A549 (cell line): ENCODE measurements at regions not wholly inside any gene's neighbourhood (a gene's known extent, or its start where the extent isn't known, plus 50 kb on each side); places are given as distances from the start of the nearest gene placed in this dataset.

ENCODE experiments used
- ATAC-seq, 2 experiments: fragments of 200-7000 bp in 1 of 2; fragments of >200 bp in 1 of 2; cut with Nextera tagmentation in 1 of 2; cut with Tn5 transposase in 1 of 2; 3 replicates each; pipeline versions ENCODE4 v1.8.0 to v1.9.1; 2018 to 2020; ENCODE audit warnings: mild to moderate bottlenecking in 1 of 2, moderate library complexity in 1 of 2
- CTCF ChIA-PET: fragments of 300-600 bp; sonication (Branson Sonifier 250); formaldehyde crosslinking; extraction: SDS; loops from one replicate; lab custom pipeline; 2021; ENCODE audit warnings: antibody characterized with exemption, inconsistent platforms; lab: Yijun Ruan, JAX
- POLR2A ChIA-PET: fragments of 350-600 bp; formaldehyde crosslinking; extraction: SDS; loops from one replicate; lab custom pipeline; 2021; ENCODE audit warnings: antibody characterized with exemption, inconsistent platforms; lab: Yijun Ruan, JAX
- DNase-seq, 2 experiments: peaks; one replicate each; pipeline versions ENCODE4 v3.0.0 to v3.0.0-alpha.2; 2011 to 2016; ENCODE audit warnings: low read depth in 1 of 2, low spot score in 1 of 2
- FAIRE-seq: peaks from 2 replicates; lab custom pipeline; 2011; peaks lifted over from hg19 to GRCh38; lab: Jason Lieb, UNC
- H3K27ac ChIP-seq, 2 experiments: fragments of >200 bp; sonication (Bioruptor Twin); formaldehyde crosslinking; 3 replicates each; pipeline ENCODE4 v1.5.1; 2016 to 2017
- H3K4me1 ChIP-seq: fragments of >200 bp; sonication (Bioruptor Twin); formaldehyde crosslinking; 3 replicates; pipeline ENCODE4 v1.6.1; 2016
- H3K4me2 ChIP-seq: fragments of >200 bp; sonication (Bioruptor Twin); formaldehyde crosslinking; 3 replicates; pipeline ENCODE4 v1.6.1; 2016
- H3K4me3 ChIP-seq: fragments of >200 bp; sonication (Bioruptor Twin); formaldehyde crosslinking; 3 replicates; pipeline ENCODE4 v1.5.1; 2016
- H3K9me3 ChIP-seq: fragments of >200 bp; sonication (Bioruptor Twin); formaldehyde crosslinking; 3 replicates; pipeline ENCODE4 v1.6.1; 2016
- BHLHE40 ChIP-seq: IDR thresholded peaks from 2 replicates; pipeline ENCODE4 v1.6.1; 2012; ENCODE audit warnings: low read depth, low read length, inconsistent platforms
- CEBPB ChIP-seq, 2 experiments: fragments of >200 bp in 1 of 2; sonication (Bioruptor Twin) in 1 of 2; formaldehyde crosslinking in 1 of 2; IDR thresholded peaks; 2 replicates each; pipeline ENCODE4 v1.6.1; 2012 to 2016
- CHD4 ChIP-seq: fragments of 200-600 bp; sonication (generic); IDR thresholded peaks from 2 replicates; pipeline ENCODE4 v1.6.1; 2016; ENCODE audit warnings: antibody characterized with exemption, mild to moderate bottlenecking, borderline replicate concordance
- FOSB ChIP-seq: fragments of 250-450 bp; sonication (Bioruptor Pico); IDR thresholded peaks from 2 replicates; pipeline ENCODE4 v1.5.0; 2020; ENCODE audit warnings: mild to moderate bottlenecking, moderate library complexity
- GATA3 ChIP-seq: IDR thresholded peaks from 2 replicates; pipeline ENCODE4 v1.6.1; 2012; ENCODE audit warnings: borderline replicate concordance
- HEYL ChIP-seq: fragments of 250-450 bp; sonication (Bioruptor Pico); IDR thresholded peaks from 2 replicates; pipeline ENCODE4 v1.8.0; 2021; ENCODE audit warnings: mild to moderate bottlenecking, moderate library complexity
- HOXA7 ChIP-seq: fragments of 250-450 bp; sonication (Bioruptor Pico); IDR thresholded peaks from 2 replicates; pipeline ENCODE4 v1.5.0; 2020; ENCODE audit warnings: mild to moderate bottlenecking, moderate library complexity
- JUNB ChIP-seq: fragments of >200 bp; sonication (Bioruptor Twin); formaldehyde crosslinking; IDR thresholded peaks from 2 replicates; pipeline ENCODE4 v1.6.1; 2016
- MAFK ChIP-seq: fragments of 450-650 bp; IDR thresholded peaks from 2 replicates; pipeline ENCODE4 v1.6.1; 2014; ENCODE audit not compliant: partially characterized antibody
- MYC ChIP-seq: IDR thresholded peaks from 2 replicates; pipeline ENCODE4 v1.6.1; 2012; ENCODE audit warnings: mild to moderate bottlenecking, inconsistent platforms, low read length, improper control_type of control experiment, borderline replicate concordance
- NFE2L2 ChIP-seq: fragments of 150-350 bp; conservative IDR thresholded peaks from 2 replicates; pipeline ENCODE4 v1.6.1; 2014; ENCODE audit warnings: low read length
- NPAS2 ChIP-seq: fragments of 250-450 bp; sonication (Bioruptor Pico); IDR thresholded peaks from 2 replicates; pipeline ENCODE4 v1.8.0; 2022; ENCODE audit warnings: mild to moderate bottlenecking, moderate library complexity, borderline replicate concordance
- POLR2AphosphoS2 ChIP-seq: conservative IDR thresholded peaks from 2 replicates; pipeline ENCODE4 v1.6.1; 2012; ENCODE audit warnings: low read length, improper control_type of control experiment, inconsistent platforms
- RARB ChIP-seq: fragments of 250-450 bp; sonication (Bioruptor Pico); IDR thresholded peaks from 2 replicates; pipeline ENCODE4 v1.8.0; 2021; ENCODE audit warnings: mild to moderate bottlenecking, moderate library complexity
- RFX5 ChIP-seq: fragments of 450-650 bp; IDR thresholded peaks from 2 replicates; pipeline ENCODE4 v1.7.1; 2014; ENCODE audit warnings: antibody characterized with exemption, mild to moderate bottlenecking, moderate library complexity
- SMC3 ChIP-seq: fragments of >200 bp; sonication (Bioruptor Twin); formaldehyde crosslinking; IDR thresholded peaks from 3 replicates; pipeline ENCODE4 v1.6.1; 2018; ENCODE audit warnings: inconsistent platforms
- SREBF2 ChIP-seq: fragments of 450-650 bp; IDR thresholded peaks from 2 replicates; pipeline ENCODE4 v1.6.1; 2014; ENCODE audit warnings: mild to moderate bottlenecking, moderate library complexity
- TFCP2L1 ChIP-seq: fragments of 250-450 bp; sonication (Bioruptor Pico); IDR thresholded peaks from 2 replicates; pipeline ENCODE4 v1.5.0; 2021; ENCODE audit warnings: mild to moderate bottlenecking
- ZNF302 ChIP-seq: fragments of 250-450 bp; sonication (Bioruptor Pico); IDR thresholded peaks from 2 replicates; pipeline ENCODE4 v1.9.0; 2021; ENCODE audit warnings: inconsistent platforms, mild to moderate bottlenecking, moderate library complexity
- ZSCAN20 ChIP-seq: fragments of 250-450 bp; sonication (Bioruptor Pico); IDR thresholded peaks from 2 replicates; pipeline ENCODE4 v1.8.0; 2022; ENCODE audit warnings: mild to moderate bottlenecking, moderate library complexity
- WGBS: methylation state at CpG from one replicate; pipeline ENCODE4 v1.1.6; 2017; ENCODE audit errors: missing lambda C conversion rate; 5-methylcytosine and 5-hydroxymethylcytosine counted together
- TF ChIP-seq, protein P1 (sequence below): fragments of 450-650 bp; IDR thresholded peaks from 2 replicates; pipeline ENCODE4 v1.6.1; 2014; ENCODE audit warnings: antibody characterized with exemption
- TF ChIP-seq, protein P2 (sequence below): IDR thresholded peaks from 2 replicates; pipeline ENCODE4 v1.6.1; 2012; ENCODE audit warnings: low read depth, borderline replicate concordance
- TF ChIP-seq, protein P3 (sequence below): fragments of 150-350 bp; IDR thresholded peaks from 2 replicates; pipeline ENCODE4 v1.6.1; 2014; ENCODE audit warnings: low read depth, mild to moderate bottlenecking, low read length
- TF ChIP-seq, protein P4 (sequence below): fragments of 250-450 bp; sonication (Bioruptor Pico); IDR thresholded peaks from 2 replicates; pipeline ENCODE4 v1.5.0; 2020; ENCODE audit warnings: low read depth, mild to moderate bottlenecking, moderate library complexity
- TF ChIP-seq, protein P5 (sequence below): fragments of >200 bp; sonication (Bioruptor Twin); formaldehyde crosslinking; IDR thresholded peaks from 3 replicates; pipeline ENCODE4 v1.5.1; 2016

DNA sequence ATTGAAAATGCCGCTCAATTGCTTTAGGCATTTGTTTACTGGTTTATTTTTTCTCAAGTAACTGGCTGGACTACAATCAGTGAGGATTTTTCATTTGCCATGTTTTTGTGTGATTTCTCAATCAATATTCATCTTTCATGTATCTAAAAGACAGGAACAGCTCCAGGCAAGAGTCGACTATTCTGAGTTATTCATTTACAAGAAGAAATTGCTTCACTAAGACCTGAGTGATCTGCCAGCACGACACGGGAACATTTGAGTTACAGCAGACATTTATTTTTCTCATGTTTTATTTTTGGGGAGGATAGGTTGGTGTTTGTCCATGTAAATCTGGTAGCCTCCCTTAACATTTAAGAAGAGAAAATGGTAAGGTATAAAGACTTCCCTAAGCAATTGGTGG, 124.1 kb downstream of the CBLN4 start:
- no peak for FAIRE-seq
- Histone ChIP-seq H3K4me1 (no peaks in the 10 kb centered on the region), H3K4me3 (no peak overlapping the region), H3K4me2 (no peak overlapping the region), H3K9me3 (no peaks in the 10 kb centered on the region), H3K27ac (no peak overlapping the region)
- WGBS = 16% methylated on average over 4 of the region's 4 CpGs
- no peak for ATAC-seq
- CTCF ChIA-PET = interaction anchor here (1.0 kb wide), 1 partner anchor 101 kb away, joined by 3 read pairs; no protein-coding TSS in a partner anchor
- POLR2A ChIA-PET = no interaction called here
- no peak for DNase-seq
- TF ChIP-seq SMC3 (no peak), MYC (no peak), NFE2L2 (no peak), HOXA7 (no peak), JUNB (no peak), ZNF302 (CRISPR knock-in tag) (no peak), ZSCAN20 (no peak), HEYL (CRISPR knock-in tag) (no peak), TFCP2L1 (CRISPR knock-in tag) (no peak), SREBF2 (no peak), CEBPB (IDR thresholded peaks at IDR 0.05) (no peak), RARB (CRISPR knock-in tag) (no peak), RFX5 (no peak)

DNA sequence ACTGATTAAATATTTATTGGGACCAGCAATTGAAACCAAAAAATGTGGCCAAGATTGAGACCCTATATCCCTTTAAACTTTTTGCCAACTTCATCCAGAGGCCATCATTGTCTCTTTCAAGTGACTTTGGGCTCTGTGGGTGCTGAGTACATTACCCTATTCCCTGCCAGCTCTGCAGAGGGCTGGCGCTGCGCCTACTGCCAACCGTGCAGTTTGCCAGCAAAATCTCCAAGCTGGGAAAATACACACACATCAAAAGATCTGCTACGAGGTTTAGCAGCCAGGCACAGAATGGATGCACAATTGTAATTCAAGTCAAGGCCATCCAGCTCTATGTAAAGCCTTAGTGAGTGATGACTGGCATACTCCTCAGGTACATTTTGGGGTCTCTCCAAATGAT, 125.0 kb downstream of the CBLN4 start:
- Histone ChIP-seq H3K9me3 (no peaks in the 10 kb centered on the region), H3K27ac (no peak overlapping the region), H3K4me1 (no peaks in the 10 kb centered on the region), H3K4me2 (no peak overlapping the region), H3K4me3 (no peak overlapping the region)
- FAIRE-seq = no peak
- ChIA-PET POLR2A (no interaction called here), CTCF (interaction anchor here (1.0 kb wide), 1 partner anchor 100 kb away, joined by 3 read pairs; no protein-coding TSS in a partner anchor)
- TF ChIP-seq GATA3 = no peak
- TF ChIP-seq HEYL (CRISPR knock-in tag) = no peak
- TF ChIP-seq, protein P1, sequence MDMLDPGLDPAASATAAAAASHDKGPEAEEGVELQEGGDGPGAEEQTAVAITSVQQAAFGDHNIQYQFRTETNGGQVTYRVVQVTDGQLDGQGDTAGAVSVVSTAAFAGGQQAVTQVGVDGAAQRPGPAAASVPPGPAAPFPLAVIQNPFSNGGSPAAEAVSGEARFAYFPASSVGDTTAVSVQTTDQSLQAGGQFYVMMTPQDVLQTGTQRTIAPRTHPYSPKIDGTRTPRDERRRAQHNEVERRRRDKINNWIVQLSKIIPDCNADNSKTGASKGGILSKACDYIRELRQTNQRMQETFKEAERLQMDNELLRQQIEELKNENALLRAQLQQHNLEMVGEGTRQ = no peak
- WGBS = 3% methylated on average over 4 of the region's 4 CpGs
- no peak for DNase-seq
- no peak for ATAC-seq

DNA sequence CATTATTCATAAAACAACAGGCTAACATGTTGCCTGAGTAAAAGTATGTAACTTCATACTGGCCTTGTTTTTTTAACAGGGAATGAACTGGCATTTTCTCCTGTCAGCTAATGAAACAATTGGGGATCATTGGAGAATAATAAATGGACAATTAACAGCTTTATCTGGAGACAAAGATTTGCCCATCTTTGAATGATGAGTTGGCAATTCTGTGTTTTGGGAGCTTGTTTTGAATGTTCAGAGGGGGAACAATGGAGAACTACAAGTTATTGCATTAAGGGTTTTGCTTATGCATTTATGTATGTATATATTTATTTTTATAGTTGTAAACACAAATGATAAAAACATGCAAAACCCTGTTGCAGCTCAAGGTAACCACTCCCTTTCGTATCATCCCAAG, 150.3 kb downstream of the CBLN4 start:
- H3K4me1 ChIP-seq = no peaks in the 10 kb centered on the region
- DNase-seq (no peak), ATAC-seq (no peak), FAIRE-seq (no peak)
- H3K9me3 ChIP-seq = no peaks in the 10 kb centered on the region
- no peak overlapping the region for H3K4me3 ChIP-seq
- CTCF ChIA-PET = no interaction called here
- WGBS = 4% methylated on average over 1 of the region's 1 CpG
- POLR2A ChIA-PET = no interaction called here
- no peak for TF ChIP-seq RFX5
- TF ChIP-seq, protein P2, sequence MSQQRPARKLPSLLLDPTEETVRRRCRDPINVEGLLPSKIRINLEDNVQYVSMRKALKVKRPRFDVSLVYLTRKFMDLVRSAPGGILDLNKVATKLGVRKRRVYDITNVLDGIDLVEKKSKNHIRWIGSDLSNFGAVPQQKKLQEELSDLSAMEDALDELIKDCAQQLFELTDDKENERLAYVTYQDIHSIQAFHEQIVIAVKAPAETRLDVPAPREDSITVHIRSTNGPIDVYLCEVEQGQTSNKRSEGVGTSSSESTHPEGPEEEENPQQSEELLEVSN = no peak
- peak; percentile 10 for TF ChIP-seq MAFK
- no peak overlapping the region for H3K4me2 ChIP-seq
- no peak overlapping the region for H3K27ac ChIP-seq

DNA sequence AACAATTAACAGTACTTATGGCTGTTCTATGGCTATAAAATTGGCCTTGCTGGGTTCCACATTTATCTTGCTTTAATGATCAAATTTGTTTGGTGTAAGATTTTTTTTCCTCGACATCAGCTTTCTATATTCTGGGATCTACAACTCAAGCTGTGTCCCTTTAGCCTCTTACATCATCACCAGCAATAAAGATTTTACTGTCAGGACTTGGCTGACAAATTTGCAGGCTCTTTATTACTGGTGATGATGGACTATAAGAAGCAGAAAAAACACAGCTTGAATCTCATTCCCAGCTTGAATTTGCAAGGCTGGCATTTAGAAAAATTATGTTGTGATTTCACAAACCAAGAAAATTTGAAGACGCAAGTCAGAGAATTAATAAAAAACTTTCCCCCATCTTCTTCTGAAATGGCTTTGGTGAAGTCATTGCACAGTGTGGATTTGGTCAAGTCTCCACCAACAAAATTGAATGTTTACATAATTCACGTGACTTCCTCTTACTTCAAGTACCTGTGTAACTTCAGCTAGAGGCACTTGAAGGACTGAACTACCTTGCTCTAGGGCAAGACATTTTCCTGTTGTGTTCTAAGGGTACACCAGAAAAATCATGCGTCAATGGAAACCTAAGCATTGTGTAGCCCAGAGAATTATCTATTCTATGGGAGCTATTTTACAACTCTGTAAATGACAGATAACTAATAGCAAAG, 175.0 kb downstream of the CBLN4 start:
- CTCF ChIA-PET = no interaction called here
- DNase-seq (no peak), ATAC-seq (no peak), FAIRE-seq (no peak)
- no peaks in the 10 kb centered on the region for H3K4me1 ChIP-seq
- POLR2A ChIA-PET = no interaction called here
- no peak overlapping the region for H3K4me2 ChIP-seq
- no peak overlapping the region for H3K27ac ChIP-seq
- H3K4me3 ChIP-seq = no peak overlapping the region
- H3K9me3 ChIP-seq = no peaks in the 10 kb centered on the region
- WGBS = under 1% methylated on average over 4 of the region's 4 CpGs
- TF ChIP-seq, protein P3, sequence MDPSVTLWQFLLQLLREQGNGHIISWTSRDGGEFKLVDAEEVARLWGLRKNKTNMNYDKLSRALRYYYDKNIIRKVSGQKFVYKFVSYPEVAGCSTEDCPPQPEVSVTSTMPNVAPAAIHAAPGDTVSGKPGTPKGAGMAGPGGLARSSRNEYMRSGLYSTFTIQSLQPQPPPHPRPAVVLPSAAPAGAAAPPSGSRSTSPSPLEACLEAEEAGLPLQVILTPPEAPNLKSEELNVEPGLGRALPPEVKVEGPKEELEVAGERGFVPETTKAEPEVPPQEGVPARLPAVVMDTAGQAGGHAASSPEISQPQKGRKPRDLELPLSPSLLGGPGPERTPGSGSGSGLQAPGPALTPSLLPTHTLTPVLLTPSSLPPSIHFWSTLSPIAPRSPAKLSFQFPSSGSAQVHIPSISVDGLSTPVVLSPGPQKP = no peak
- no peak for TF ChIP-seq FOSB
- TF ChIP-seq BHLHE40 = no peak
- TF ChIP-seq, protein P4, sequence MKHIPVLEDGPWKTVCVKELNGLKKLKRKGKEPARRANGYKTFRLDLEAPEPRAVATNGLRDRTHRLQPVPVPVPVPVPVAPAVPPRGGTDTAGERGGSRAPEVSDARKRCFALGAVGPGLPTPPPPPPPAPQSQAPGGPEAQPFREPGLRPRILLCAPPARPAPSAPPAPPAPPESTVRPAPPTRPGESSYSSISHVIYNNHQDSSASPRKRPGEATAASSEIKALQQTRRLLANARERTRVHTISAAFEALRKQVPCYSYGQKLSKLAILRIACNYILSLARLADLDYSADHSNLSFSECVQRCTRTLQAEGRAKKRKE (CRISPR knock-in tag) = no peak
- TF ChIP-seq, protein P5, sequence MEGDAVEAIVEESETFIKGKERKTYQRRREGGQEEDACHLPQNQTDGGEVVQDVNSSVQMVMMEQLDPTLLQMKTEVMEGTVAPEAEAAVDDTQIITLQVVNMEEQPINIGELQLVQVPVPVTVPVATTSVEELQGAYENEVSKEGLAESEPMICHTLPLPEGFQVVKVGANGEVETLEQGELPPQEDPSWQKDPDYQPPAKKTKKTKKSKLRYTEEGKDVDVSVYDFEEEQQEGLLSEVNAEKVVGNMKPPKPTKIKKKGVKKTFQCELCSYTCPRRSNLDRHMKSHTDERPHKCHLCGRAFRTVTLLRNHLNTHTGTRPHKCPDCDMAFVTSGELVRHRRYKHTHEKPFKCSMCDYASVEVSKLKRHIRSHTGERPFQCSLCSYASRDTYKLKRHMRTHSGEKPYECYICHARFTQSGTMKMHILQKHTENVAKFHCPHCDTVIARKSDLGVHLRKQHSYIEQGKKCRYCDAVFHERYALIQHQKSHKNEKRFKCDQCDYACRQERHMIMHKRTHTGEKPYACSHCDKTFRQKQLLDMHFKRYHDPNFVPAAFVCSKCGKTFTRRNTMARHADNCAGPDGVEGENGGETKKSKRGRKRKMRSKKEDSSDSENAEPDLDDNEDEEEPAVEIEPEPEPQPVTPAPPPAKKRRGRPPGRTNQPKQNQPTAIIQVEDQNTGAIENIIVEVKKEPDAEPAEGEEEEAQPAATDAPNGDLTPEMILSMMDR = no peak
- no peak for TF ChIP-seq HEYL (CRISPR knock-in tag)
- TF ChIP-seq NPAS2 (CRISPR knock-in tag) = no peak
- no peak for TF ChIP-seq CHD4
- no peak for TF ChIP-seq POLR2AphosphoS2
- no peak for TF ChIP-seq RFX5
- TF ChIP-seq TFCP2L1 (CRISPR knock-in tag) = no peak
- TF ChIP-seq GATA3 = no peak
- TF ChIP-seq, protein P1 = no peak
